Stimulated activated effector memory CD8-positive, alpha-beta T cell treated with anti-CD3 and anti-CD28 coated beads, Interleukin-12 subunit alpha, Interleukin-12 subunit beta, amount 100 ng/mL, for 72 hours (primary cell): ENCODE measurements at regions not wholly inside any gene's neighbourhood (a gene's known extent, or its start where the extent isn't known, plus 50 kb on each side); places are given as distances from the start of the nearest gene placed in this dataset.
"Not testable (repeated sequence)": the region's sequence is repeated elsewhere in the genome, so short reads cannot be mapped to it uniquely, and the experiment has no call there.

ENCODE experiments used
- ATAC-seq: fragments of 150-1000 bp; cut with Tn5 transposase; 2 replicates; pipeline ENCODE4 v1.10.0; 2021
- DNase-seq, 2 donors: peaks; one replicate each; pipeline ENCODE4 v3.0.0; 2021 to 2022; ENCODE audit warnings: low spot score in 2 of 2
- H3K27ac Mint-ChIP-seq: one replicate; pipeline ENCODE4 v1.8.0; 2022; ENCODE audit warnings: mild to moderate bottlenecking, mixed read lengths
- H3K36me3 Mint-ChIP-seq: one replicate; pipeline ENCODE4 v1.8.0; 2022; ENCODE audit warnings: mild to moderate bottlenecking, mixed read lengths
- H3K4me1 Mint-ChIP-seq: one replicate; pipeline ENCODE4 v1.8.0; 2022; ENCODE audit warnings: mixed read lengths
- H3K4me3 Mint-ChIP-seq: one replicate; pipeline ENCODE4 v1.8.0; 2022; ENCODE audit warnings: mild to moderate bottlenecking, mixed read lengths
- H3K9me3 Mint-ChIP-seq: one replicate; pipeline ENCODE4 v1.8.0; 2022; ENCODE audit warnings: mixed read lengths

GRCh38 chr12:87001102-87001501 is 744.9 kb upstream of the MGAT4C start:
- DNase-seq (no peak), ATAC-seq (no peak)
- no peaks in the 10 kb centered on the region for H3K4me1 Mint-ChIP-seq
- H3K4me3 Mint-ChIP-seq, result no peak overlapping the region
- H3K9me3 Mint-ChIP-seq, result peaks cover 24% of the 10 kb centered on the region
- H3K36me3 Mint-ChIP-seq, result no peaks in the 10 kb centered on the region
- no peak overlapping the region for H3K27ac Mint-ChIP-seq

GRCh38 chr12:86985298-86985697 is 729.1 kb upstream of the MGAT4C start:
- H3K4me1 Mint-ChIP-seq, result no peaks in the 10 kb centered on the region
- H3K4me3 Mint-ChIP-seq, result no peak overlapping the region
- DNase-seq, result no peak
- peaks cover 11% of the 10 kb centered on the region for H3K9me3 Mint-ChIP-seq
- ATAC-seq, result no peak
- no peak overlapping the region for H3K27ac Mint-ChIP-seq
- H3K36me3 Mint-ChIP-seq, result no peaks in the 10 kb centered on the region

DNA sequence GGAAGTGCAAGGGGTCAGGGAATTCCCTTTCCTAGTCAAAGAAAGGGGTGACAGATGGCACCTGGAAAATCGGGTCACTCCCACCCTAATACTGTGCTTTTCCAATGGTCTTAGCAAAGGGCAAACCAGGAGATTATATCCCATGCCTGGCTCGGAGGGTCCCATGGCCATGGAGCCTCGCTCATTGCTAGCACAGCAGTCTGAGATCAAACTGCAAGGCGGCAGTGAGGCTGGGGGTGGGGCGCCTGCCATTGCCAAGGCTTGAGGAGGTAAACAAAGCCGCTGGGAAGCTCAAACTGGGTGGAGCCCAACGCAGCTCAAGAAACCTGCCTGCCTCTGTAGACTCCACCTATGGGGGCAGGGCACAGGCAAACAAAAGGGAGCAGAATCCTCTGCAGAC is 714.4 kb upstream of the MGAT4C start:
- not testable (repeated sequence) for H3K4me1 Mint-ChIP-seq, DNase-seq, H3K9me3 Mint-ChIP-seq, H3K27ac Mint-ChIP-seq, H3K4me3 Mint-ChIP-seq, ATAC-seq, H3K36me3 Mint-ChIP-seq

DNA sequence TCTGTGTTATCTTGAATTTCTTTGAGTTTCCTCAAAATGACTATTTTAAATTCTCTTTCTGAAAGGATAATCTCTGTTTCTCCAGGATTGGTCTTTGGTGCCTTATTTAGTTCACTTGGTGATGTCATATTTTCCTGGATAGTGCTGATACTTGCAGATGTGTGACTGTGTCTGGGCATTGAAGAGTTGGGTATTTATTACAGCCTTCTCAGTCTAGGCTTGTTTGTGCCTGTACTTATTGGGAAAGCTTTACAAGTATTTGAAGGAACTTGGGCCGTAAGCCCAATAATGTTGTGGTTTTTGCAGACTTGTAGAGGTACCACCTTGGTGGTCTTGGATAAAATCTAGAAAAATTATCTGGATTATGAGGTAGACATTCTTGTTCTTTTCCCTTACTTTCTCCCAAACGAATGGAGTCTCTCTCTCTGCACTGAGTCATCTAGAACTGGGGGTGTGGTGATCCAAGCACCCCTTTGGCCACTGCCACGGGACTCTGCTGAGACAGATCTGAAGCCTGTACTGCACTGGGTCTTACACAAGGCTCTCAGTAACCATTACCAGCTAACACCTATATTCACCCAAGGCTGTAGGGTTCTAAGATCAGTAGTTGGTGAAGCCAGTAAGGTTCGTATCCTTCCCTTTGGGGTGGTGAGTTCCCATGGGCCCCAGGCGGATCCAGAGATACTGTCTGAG is 703.7 kb upstream of the MGAT4C start:
- H3K4me3 Mint-ChIP-seq, result no peak overlapping the region

GRCh38 chr12:86950444-86950843 is 694.3 kb upstream of the MGAT4C start:
- Mint-ChIP-seq H3K9me3 (peaks cover 12% of the 10 kb centered on the region), H3K27ac (no peak overlapping the region), H3K4me1 (no peaks in the 10 kb centered on the region), H3K36me3 (no peaks in the 10 kb centered on the region), H3K4me3 (no peak overlapping the region)
- ATAC-seq (no peak), DNase-seq (no peak)

More for the DNA sequence above, 703.7 kb upstream of the MGAT4C start:
- Mint-ChIP-seq H3K36me3 (no peaks in the 10 kb centered on the region), H3K27ac (no peak overlapping the region), H3K9me3 (peaks cover 16% of the 10 kb centered on the region), H3K4me1 (no peaks in the 10 kb centered on the region)
- ATAC-seq (no peak), DNase-seq (no peak)

DNA sequence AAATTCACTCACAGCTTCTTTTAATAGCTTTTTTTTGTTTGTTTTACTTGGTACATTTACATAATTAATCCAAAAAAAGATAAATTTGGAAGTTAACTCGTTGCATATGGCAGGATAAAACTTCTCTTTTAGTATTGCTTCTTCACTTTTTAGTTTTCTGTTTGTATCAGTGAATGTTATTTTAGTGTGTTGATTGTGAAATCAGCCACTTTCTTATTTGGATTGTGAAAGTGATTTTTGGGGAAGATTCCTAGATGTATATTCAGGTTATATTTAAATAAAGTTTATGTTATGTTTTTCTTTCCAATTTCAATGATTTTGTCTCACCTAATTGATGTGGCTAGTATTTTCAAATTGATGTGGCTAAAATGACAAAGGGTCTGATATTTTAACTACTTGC is 693.9 kb upstream of the MGAT4C start:
- no peak overlapping the region for H3K27ac Mint-ChIP-seq
- no peak overlapping the region for H3K4me3 Mint-ChIP-seq
- H3K4me1 Mint-ChIP-seq, result no peaks in the 10 kb centered on the region
- H3K9me3 Mint-ChIP-seq, result peaks cover 12% of the 10 kb centered on the region
- H3K36me3 Mint-ChIP-seq, result no peaks in the 10 kb centered on the region
- DNase-seq (no peak), ATAC-seq (no peak)

- ATAC-seq (no peak), DNase-seq (no peak)
- no peaks in the 10 kb centered on the region for H3K36me3 Mint-ChIP-seq
- no peak overlapping the region for H3K4me3 Mint-ChIP-seq
- H3K9me3 Mint-ChIP-seq, result peaks cover 9% of the 10 kb centered on the region
- no peaks in the 10 kb centered on the region for H3K4me1 Mint-ChIP-seq
- no peak overlapping the region for H3K27ac Mint-ChIP-seq
These were observed 692.7 kb upstream of the MGAT4C start for GRCh38 chr12:86948851-86949250.

- Mint-ChIP-seq H3K36me3 (no peaks in the 10 kb centered on the region), H3K9me3 (peaks cover 22% of the 10 kb centered on the region), H3K4me3 (no peak overlapping the region), H3K4me1 (no peaks in the 10 kb centered on the region), H3K27ac (no peak overlapping the region)
- ATAC-seq (no peak), DNase-seq (no peak)
These were observed 689.5 kb upstream of the MGAT4C start for GRCh38 chr12:86945685-86946196.

DNA sequence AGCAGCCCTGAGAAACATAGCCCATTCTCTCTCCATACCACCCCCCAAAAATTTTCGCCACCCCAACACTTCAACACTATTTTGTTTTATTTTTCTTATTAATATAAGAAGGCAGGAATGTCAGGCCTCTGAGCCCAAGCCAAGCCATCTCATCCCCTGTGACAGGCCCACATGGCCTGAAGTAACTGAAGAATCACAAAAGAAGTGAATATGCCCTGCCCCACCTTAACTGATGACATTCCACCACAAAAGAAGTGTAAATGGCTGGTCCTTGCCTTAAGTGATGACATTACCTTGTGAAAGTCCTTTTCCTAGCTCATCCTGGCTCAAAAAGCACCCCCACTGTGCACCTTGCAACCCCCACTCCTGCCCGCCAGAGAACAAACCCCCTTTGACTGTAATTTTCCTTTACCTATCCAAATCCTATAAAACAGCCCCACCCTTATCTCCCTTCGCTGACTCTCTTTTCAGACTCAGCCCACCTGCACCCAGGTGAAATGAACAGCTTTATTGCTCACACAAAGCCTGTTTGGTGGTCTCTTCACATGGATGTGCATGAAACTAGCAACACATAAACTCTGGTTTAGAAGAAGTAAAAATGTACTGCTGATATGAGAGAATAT is 688.1 kb upstream of the MGAT4C start:
- DNase-seq, H3K4me3 Mint-ChIP-seq, H3K27ac Mint-ChIP-seq, ATAC-seq, H3K36me3 Mint-ChIP-seq, H3K4me1 Mint-ChIP-seq: not testable (repeated sequence)
- H3K9me3 Mint-ChIP-seq, result peaks cover 31% of the 10 kb centered on the region

- Mint-ChIP-seq H3K36me3 (no peaks in the 10 kb centered on the region), H3K4me3 (no peak overlapping the region), H3K9me3 (peaks cover 3% of the 10 kb centered on the region), H3K4me1 (no peaks in the 10 kb centered on the region), H3K27ac (no peak overlapping the region)
- ATAC-seq (no peak), DNase-seq (no peak)
These were observed 675.5 kb upstream of the MGAT4C start for GRCh38 chr12:86931714-86932113.

DNA sequence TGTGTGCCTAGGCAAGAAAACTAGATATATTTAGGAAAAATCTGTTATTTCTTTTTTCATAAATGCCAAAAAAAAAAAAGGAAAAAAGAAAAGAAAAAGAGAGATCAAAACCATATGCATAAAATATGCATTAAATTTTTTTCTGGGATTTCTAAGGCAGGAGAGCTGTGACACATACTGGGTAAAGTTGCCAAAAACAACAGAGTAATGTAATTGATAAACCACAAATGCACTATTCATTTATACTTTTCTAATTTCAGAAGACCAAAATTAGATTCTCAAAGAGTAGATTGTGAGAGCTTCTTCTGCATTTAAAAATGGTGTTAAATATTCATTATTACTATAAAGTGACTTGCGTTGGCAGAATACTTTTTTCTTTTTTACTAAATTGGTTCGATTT is 673.8 kb upstream of the MGAT4C start:
- Mint-ChIP-seq H3K4me3 (no peak overlapping the region), H3K9me3 (peaks cover 15% of the 10 kb centered on the region), H3K27ac (no peak overlapping the region), H3K4me1 (no peaks in the 10 kb centered on the region), H3K36me3 (no peaks in the 10 kb centered on the region)
- DNase-seq (no peak), ATAC-seq (no peak)

DNA sequence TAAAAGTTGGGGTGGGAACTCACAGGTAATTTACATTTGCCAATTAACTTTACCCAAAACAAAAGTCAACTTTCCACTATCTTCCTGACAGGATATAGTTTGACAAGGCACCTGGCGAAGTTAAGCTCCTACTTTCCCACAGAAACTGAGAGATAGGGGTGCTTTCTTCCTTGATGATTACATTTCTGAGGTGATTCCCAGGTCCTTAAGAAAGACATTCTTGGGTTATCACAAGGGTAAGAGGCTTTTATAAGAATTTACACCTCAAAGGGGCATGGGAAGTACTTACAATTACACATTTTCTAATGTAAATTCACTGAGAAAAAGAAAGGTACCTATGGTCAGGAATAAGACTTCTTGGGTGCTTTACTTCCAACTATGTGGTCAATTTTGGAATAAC is 660.9 kb upstream of the MGAT4C start:
- Mint-ChIP-seq H3K4me3 (no peak overlapping the region), H3K4me1 (no peaks in the 10 kb centered on the region), H3K27ac (no peak overlapping the region), H3K9me3 (peaks cover 20% of the 10 kb centered on the region), H3K36me3 (no peaks in the 10 kb centered on the region)
- ATAC-seq, result no peak
- DNase-seq, result no peak

- H3K4me3 Mint-ChIP-seq, result no peak overlapping the region
- no peaks in the 10 kb centered on the region for H3K36me3 Mint-ChIP-seq
- no peak for ATAC-seq
- H3K4me1 Mint-ChIP-seq, result no peaks in the 10 kb centered on the region
- peaks cover 16% of the 10 kb centered on the region for H3K9me3 Mint-ChIP-seq
- no peak overlapping the region for H3K27ac Mint-ChIP-seq
- no peak for DNase-seq
These were observed 658.5 kb upstream of the MGAT4C start for GRCh38 chr12:86914721-86915120.

DNA sequence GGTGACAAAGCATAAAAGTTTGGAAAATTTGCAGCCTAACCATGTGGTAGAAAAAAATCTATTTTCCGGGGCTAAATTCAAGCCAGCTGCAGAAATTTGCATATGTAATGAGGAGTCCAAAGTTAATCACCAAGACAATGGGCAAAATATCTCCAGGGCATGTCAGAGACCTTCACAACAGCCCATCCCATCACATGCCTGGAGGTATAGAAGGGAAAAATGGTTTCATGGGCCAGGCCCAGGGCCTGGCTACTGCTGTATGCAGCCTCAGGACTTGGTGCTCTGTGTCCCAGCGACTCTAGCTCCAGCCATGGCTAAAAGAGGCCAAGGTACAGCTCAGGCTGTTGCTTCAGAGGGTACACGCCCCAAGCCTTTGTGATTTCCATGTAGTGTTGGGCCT is 655.8 kb upstream of the MGAT4C start:
- Mint-ChIP-seq H3K4me1 (no peaks in the 10 kb centered on the region), H3K36me3 (no peaks in the 10 kb centered on the region), H3K9me3 (peaks cover 15% of the 10 kb centered on the region), H3K4me3 (no peak overlapping the region), H3K27ac (no peak overlapping the region)
- ATAC-seq, result no peak
- DNase-seq, result no peak

GRCh38 chr12:86903159-86903558 is 647.0 kb upstream of the MGAT4C start:
- Mint-ChIP-seq H3K4me3 (no peak overlapping the region), H3K27ac (no peak overlapping the region), H3K4me1 (no peaks in the 10 kb centered on the region), H3K9me3 (peaks cover 13% of the 10 kb centered on the region), H3K36me3 (no peaks in the 10 kb centered on the region)
- ATAC-seq, result no peak
- DNase-seq, result no peak

- no peak for ATAC-seq
- no peak for DNase-seq
- Mint-ChIP-seq H3K4me3 (no peak overlapping the region), H3K4me1 (no peaks in the 10 kb centered on the region), H3K9me3 (peaks cover 8% of the 10 kb centered on the region), H3K27ac (no peak overlapping the region), H3K36me3 (no peaks in the 10 kb centered on the region)
These were observed 604.6 kb upstream of the MGAT4C start for GRCh38 chr12:86860776-86861175.
